ENCODE measurements at regions not wholly inside any gene's neighbourhood (a gene's known extent, or its start where the extent isn't known, plus 50 kb on each side); places are given as distances from the start of the nearest gene placed in this dataset.

DNA sequence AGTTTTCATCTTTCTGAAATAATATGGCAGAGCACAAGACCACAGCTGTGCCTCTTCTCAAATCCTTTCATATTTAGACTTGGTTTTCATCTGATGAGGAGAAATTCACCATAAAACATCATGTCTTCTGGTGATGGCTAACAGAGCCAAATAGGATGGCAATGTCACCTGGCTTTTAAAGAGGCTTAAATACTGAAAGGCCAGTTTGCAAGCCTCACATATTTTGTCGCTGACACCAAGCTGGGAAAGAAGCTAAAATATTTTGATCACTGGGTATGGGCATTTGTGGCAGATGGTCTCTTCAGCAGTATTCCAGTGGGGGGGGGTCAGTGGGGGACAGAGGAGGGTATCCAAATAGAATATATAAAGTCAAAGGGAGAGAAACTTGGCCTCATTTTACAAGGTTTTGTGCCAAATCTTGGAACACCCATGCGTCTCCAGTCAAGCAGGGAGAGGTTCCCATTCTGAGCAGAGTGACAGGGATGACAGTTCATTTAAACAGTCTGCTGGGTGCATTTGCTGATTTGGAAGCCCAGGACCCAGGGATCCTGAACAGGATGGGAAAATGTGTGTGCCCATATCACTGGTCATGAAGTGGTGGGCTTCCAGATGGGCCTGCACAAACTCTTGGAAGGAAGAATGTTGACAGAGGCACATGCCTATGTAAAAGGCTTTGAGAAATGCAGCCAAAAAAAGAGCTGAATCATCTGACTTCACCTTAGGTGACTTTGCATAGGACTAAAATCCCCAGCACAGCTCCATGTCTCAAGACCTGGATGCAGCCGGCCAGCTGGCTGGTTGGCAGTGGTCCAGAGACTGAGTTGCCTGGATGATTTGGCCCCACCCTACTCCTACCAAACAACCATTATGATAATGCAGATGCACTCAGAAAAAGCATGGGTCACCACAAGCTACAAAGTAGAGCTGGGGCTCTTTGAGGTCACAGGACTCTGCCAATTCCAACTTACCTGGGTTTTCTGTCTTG lies 484.4 kb upstream of the NR3C2 start:
- no peak overlapping the region for H3K18ac ChIP-seq (ENCODE audit: extremely low read depth, low read length)
- 97% methylated on average over 3 of the region's 3 CpGs; no CpG with 5 or more reads in 1 of the 2 experiments for WGBS, 2 experiments (ENCODE audit: extremely low coverage in 1 of 2, insufficient coverage in 1 of 2, insufficient read length in 1 of 2, insufficient replicate concordance in 2 of 2, low coverage in 1 of 2, low lambda C conversion rate in 2 of 2, missing lambda C conversion rate in 1 of 2)
- no peak overlapping the region for H3K14ac ChIP-seq (ENCODE audit: insufficient read length)
- no peaks in the 10 kb centered on the region for H3K79me2 ChIP-seq (ENCODE audit: control insufficient read depth in 1 of 2, insufficient read depth in 2 of 2, low read length in 2 of 2)
- H4K20me1 ChIP-seq (replicated peaks in 1 of 2; ENCODE audit: control insufficient read depth in 1 of 2, insufficient read depth in 2 of 2, low read length in 2 of 2): no peaks in the 10 kb centered on the region
- no peak overlapping the region for H3K27ac ChIP-seq (ENCODE audit: low read depth, low read length)
- no peak overlapping the region for H2BK15ac ChIP-seq (ENCODE audit: low read length)
- H3K4ac ChIP-seq (replicated peaks; ENCODE audit: insufficient read length, low read depth, low read length): no peak overlapping the region
- CTCF ChIA-PET (ENCODE audit: partially characterized antibody): no interaction called here
- no peak overlapping the region for H4K91ac ChIP-seq (replicated peaks; ENCODE audit: insufficient read length, low read length)
- no peak overlapping the region for H2AK5ac ChIP-seq (ENCODE audit: low read depth, low read length)
- no peak overlapping the region for H3K9ac ChIP-seq (replicated peaks in 1 of 4; ENCODE audit: extremely low read depth in 1 of 4, low read depth in 3 of 4, low read length in 3 of 4)
- FAIRE-seq: no peak
- no peak overlapping the region for H2BK120ac ChIP-seq (replicated peaks; ENCODE audit: low read depth, low read length)
- H3K4me2 ChIP-seq (ENCODE audit: insufficient read depth in 1 of 2, low read depth in 2 of 2, low read length in 2 of 2): no peak overlapping the region
- H2BK20ac ChIP-seq (ENCODE audit: low read length): no peak overlapping the region
- H3K27me3 ChIP-seq (replicated peaks in 1 of 4; ENCODE audit: control insufficient read depth in 3 of 4, extremely low read depth in 1 of 4, insufficient read depth in 3 of 4, low read length in 3 of 4): no peaks in the 10 kb centered on the region
- H4K8ac ChIP-seq (ENCODE audit: extremely low read depth, insufficient read depth, low read length): no peak overlapping the region
- no peak overlapping the region for H3K4me3 ChIP-seq (ENCODE audit: extremely low read depth in 1 of 4, insufficient read depth in 2 of 4, low read depth in 3 of 4, low read length in 4 of 4)
- no peak overlapping the region for H4K5ac ChIP-seq (ENCODE audit: insufficient read length, low read depth, low read length)
- H2BK12ac ChIP-seq (ENCODE audit: low read depth, low read length): no peak overlapping the region
- H2BK5ac ChIP-seq (ENCODE audit: low read depth, low read length): no peak overlapping the region
- POLR2A ChIA-PET (ENCODE audit: partially characterized antibody): interaction anchor here (0.6 kb wide), 1 partner anchor 78 kb away, joined by 3 read pairs; no protein-coding TSS in a partner anchor
- DNase-seq (ENCODE audit: low read depth in 1 of 2, low spot score in 2 of 2): no peak
- H3K9me3 ChIP-seq (ENCODE audit: insufficient read depth in 2 of 2, low read depth in 1 of 2, low read length in 1 of 2): 0 out of 4 replicates have a peak, but pooled peaks cover 0 to 5% of the 10 kb centered on the region in 2 experiments
- no peak overlapping the region for H3K56ac ChIP-seq (replicated peaks; ENCODE audit: insufficient read length, low read depth, low read length)
- H3K23ac ChIP-seq (ENCODE audit: insufficient read length): no peak overlapping the region
- H3K79me1 ChIP-seq (ENCODE audit: low read depth, low read length): no peaks in the 10 kb centered on the region
- no peak overlapping the region for H2AFZ ChIP-seq (ENCODE audit: low read length)
- no peaks in the 10 kb centered on the region for H3K23me2 ChIP-seq (ENCODE audit: low read depth, low read length)
- no peaks in the 10 kb centered on the region; a peak in 1 of 8 replicates for H3K36me3 ChIP-seq (ENCODE audit: control insufficient read depth in 2 of 4, insufficient read depth in 4 of 4, low read length in 3 of 4)
- H3K4me1 ChIP-seq (replicated peaks in 1 of 4; ENCODE audit: control insufficient read depth in 3 of 4, insufficient read depth in 4 of 4, low read length in 3 of 4): no peaks in the 10 kb centered on the region
- TF ChIP-seq CTBP2 (IDR thresholded peaks at IDR 0.05; ENCODE audit: borderline replicate concordance, insufficient read depth, insufficient read length, low read length) (no peak), RAD21 (IDR thresholded peaks at IDR 0.05 in 1 of 2, conservative IDR thresholded peaks at IDR 0.05 in 1 of 2; ENCODE audit: low read depth in 2 of 2, low read length in 2 of 2) (no peak), SAP30 (IDR thresholded peaks at IDR 0.05; ENCODE audit: insufficient read depth, insufficient replicate concordance, low read length) (no peak), SIN3A (conservative IDR thresholded peaks at IDR 0.05 in 1 of 2, IDR thresholded peaks at IDR 0.05 in 1 of 2; ENCODE audit: low read depth in 1 of 2, low read length in 2 of 2) (no peak), CREB1 (IDR thresholded peaks at IDR 0.05) (no peak), CHD1 (IDR thresholded peaks at IDR 0.05; ENCODE audit: low read depth, low read length) (no peak), POLR2A (IDR thresholded peaks at IDR 0.05; ENCODE audit: control extremely low read depth in 1 of 2, low read depth in 2 of 2, low read length in 2 of 2) (no peak), CHD2 (IDR thresholded peaks at IDR 0.05; ENCODE audit: low read length) (no peak)
- TF ChIP-seq, protein P1, sequence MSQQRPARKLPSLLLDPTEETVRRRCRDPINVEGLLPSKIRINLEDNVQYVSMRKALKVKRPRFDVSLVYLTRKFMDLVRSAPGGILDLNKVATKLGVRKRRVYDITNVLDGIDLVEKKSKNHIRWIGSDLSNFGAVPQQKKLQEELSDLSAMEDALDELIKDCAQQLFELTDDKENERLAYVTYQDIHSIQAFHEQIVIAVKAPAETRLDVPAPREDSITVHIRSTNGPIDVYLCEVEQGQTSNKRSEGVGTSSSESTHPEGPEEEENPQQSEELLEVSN (IDR thresholded peaks at IDR 0.05): no peak

All from H1 (cell line).